Ishikawa (cell line): ENCODE measurements at regions not wholly inside any gene's neighbourhood (a gene's known extent, or its start where the extent isn't known, plus 50 kb on each side); places are given as distances from the start of the nearest gene placed in this dataset.

Experiments used
- CEBPB ChIP-seq: IDR thresholded peaks from 2 replicates; pipeline ENCODE4 v1.6.1; 2012
- CREB1 ChIP-seq: IDR thresholded peaks from 2 replicates; pipeline ENCODE4 v1.6.1; 2012; ENCODE audit warnings: low read depth
- EGR1 ChIP-seq: IDR thresholded peaks from 2 replicates; pipeline ENCODE4 v1.6.1; 2012
- EP300 ChIP-seq: IDR thresholded peaks from 2 replicates; pipeline ENCODE4 v1.6.1; 2012; ENCODE audit warnings: borderline replicate concordance
- FOXM1 ChIP-seq: IDR thresholded peaks from 2 replicates; pipeline ENCODE4 v1.6.1; 2012; ENCODE audit warnings: low read depth, borderline replicate concordance
- NFIC ChIP-seq: IDR thresholded peaks from 2 replicates; pipeline ENCODE4 v1.6.1; 2012
- RAD21 ChIP-seq: IDR thresholded peaks from 2 replicates; pipeline ENCODE4 v1.6.1; 2012; ENCODE audit warnings: low read depth
- TAF1 ChIP-seq: IDR thresholded peaks from 2 replicates; pipeline ENCODE4 v1.6.1; 2012; ENCODE audit warnings: low read depth, mild to moderate bottlenecking
- TCF12 ChIP-seq: IDR thresholded peaks from 2 replicates; pipeline ENCODE4 v1.6.1; 2012; ENCODE audit warnings: low read depth
- YY1 ChIP-seq: IDR thresholded peaks from 2 replicates; pipeline ENCODE4 v1.6.1; 2012; ENCODE audit warnings: low read depth
- TF ChIP-seq, protein P1 (sequence below): IDR thresholded peaks from 2 replicates; pipeline ENCODE4 v1.6.1; 2012; ENCODE audit warnings: low read depth, mild to moderate bottlenecking
- TF ChIP-seq, protein P2 (sequence below): IDR thresholded peaks from 2 replicates; pipeline ENCODE4 v1.6.1; 2012

DNA sequence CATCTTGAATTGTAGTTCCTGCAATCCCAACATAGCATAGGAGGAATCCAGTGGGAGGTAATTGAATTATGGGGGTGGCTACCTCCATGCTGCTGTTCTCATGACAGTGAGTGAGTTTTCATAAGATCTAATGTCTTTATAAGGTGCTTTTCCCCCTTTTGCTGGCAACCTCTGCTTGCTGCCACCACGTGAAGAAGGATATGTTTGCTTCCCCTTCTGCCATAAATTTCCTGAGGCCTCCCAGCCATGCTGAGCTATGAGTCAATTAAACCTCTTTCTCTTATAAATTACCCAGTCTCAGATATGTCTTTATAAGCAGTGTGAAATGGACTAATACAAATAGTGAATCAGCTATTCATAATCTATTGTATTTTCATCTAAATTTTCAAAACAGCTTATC is 537.3 kb downstream of the EPHA3 start:
- no peak for TF ChIP-seq YY1
- TF ChIP-seq TCF12 = no peak
- TF ChIP-seq CEBPB = no peak
- TF ChIP-seq EP300 = no peak
- TF ChIP-seq TAF1 = no peak
- TF ChIP-seq EGR1 = no peak
- no peak for TF ChIP-seq RAD21
- no peak for TF ChIP-seq FOXM1
- TF ChIP-seq, protein P1, sequence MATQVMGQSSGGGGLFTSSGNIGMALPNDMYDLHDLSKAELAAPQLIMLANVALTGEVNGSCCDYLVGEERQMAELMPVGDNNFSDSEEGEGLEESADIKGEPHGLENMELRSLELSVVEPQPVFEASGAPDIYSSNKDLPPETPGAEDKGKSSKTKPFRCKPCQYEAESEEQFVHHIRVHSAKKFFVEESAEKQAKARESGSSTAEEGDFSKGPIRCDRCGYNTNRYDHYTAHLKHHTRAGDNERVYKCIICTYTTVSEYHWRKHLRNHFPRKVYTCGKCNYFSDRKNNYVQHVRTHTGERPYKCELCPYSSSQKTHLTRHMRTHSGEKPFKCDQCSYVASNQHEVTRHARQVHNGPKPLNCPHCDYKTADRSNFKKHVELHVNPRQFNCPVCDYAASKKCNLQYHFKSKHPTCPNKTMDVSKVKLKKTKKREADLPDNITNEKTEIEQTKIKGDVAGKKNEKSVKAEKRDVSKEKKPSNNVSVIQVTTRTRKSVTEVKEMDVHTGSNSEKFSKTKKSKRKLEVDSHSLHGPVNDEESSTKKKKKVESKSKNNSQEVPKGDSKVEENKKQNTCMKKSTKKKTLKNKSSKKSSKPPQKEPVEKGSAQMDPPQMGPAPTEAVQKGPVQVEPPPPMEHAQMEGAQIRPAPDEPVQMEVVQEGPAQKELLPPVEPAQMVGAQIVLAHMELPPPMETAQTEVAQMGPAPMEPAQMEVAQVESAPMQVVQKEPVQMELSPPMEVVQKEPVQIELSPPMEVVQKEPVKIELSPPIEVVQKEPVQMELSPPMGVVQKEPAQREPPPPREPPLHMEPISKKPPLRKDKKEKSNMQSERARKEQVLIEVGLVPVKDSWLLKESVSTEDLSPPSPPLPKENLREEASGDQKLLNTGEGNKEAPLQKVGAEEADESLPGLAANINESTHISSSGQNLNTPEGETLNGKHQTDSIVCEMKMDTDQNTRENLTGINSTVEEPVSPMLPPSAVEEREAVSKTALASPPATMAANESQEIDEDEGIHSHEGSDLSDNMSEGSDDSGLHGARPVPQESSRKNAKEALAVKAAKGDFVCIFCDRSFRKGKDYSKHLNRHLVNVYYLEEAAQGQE = no peak
- TF ChIP-seq NFIC = no peak
- TF ChIP-seq CREB1 = no peak
- TF ChIP-seq, protein P2, sequence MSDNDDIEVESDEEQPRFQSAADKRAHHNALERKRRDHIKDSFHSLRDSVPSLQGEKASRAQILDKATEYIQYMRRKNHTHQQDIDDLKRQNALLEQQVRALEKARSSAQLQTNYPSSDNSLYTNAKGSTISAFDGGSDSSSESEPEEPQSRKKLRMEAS = no peak
